MM.1S (cell line): ENCODE measurements at regions not wholly inside any gene's neighbourhood (a gene's known extent, or its start where the extent isn't known, plus 50 kb on each side); places are given as distances from the start of the nearest gene placed in this dataset.

Source experiments
- CTCF ChIP-seq: fragments of 300-600 bp; sonication (generic); IDR thresholded peaks from 2 replicates; pipeline ENCODE4 v1.5.1; 2016; ENCODE audit warnings: antibody characterized with exemption, low read length, mixed read lengths
- EZH2 ChIP-seq: fragments of 300-600 bp; sonication (generic); optimal IDR thresholded peaks from 2 replicates; pipeline ENCODE3; 2017; ENCODE audit warnings: low read depth, mild to moderate bottlenecking, antibody characterized with exemption, low read length, mixed read lengths
- EZH2phosphoT487 ChIP-seq: fragments of 300-600 bp; sonication (generic); IDR thresholded peaks from 2 replicates; pipeline ENCODE4 v1.6.1; 2018; ENCODE audit warnings: antibody characterized with exemption, low read length

GRCh38 chr12:126139355-126139754, 1074.1 kb downstream of the AACS start:
- TF ChIP-seq CTCF (0 out of 2 replicates have a peak, but pooled peaks have one; percentile 3), EZH2 (no peak), EZH2phosphoT487 (no peak)
